ENCODE measurements at regions not wholly inside any gene's neighbourhood (a gene's known extent, or its start where the extent isn't known, plus 50 kb on each side); places are given as distances from the start of the nearest gene placed in this dataset.

GRCh38 chr3:18774319-18775088 is 349.4 kb upstream of the SATB1 start:
- no peak overlapping the region for H3K27ac ChIP-seq (ENCODE audit: low read depth, low read length, poor library complexity, severe bottlenecking)
- no peaks in the 10 kb centered on the region for H3K36me3 ChIP-seq (ENCODE audit: insufficient read depth, low read length)
- H3K9me3 ChIP-seq (ENCODE audit: low read length) = no peaks in the 10 kb centered on the region
- H4K20me1 ChIP-seq (ENCODE audit: insufficient read depth, low read length) = no peaks in the 10 kb centered on the region
- H3K4me1 ChIP-seq (ENCODE audit: insufficient read depth, low read length, severe bottlenecking) = no peaks in the 10 kb centered on the region
- H3K27me3 ChIP-seq (ENCODE audit: insufficient read depth, low read length) = no peaks in the 10 kb centered on the region
- H3K9ac ChIP-seq (ENCODE audit: low read length) = no peak overlapping the region
- H3F3A ChIP-seq (ENCODE audit: insufficient read depth, low read length) = no peaks in the 10 kb centered on the region
- no peak overlapping the region for H3K4me3 ChIP-seq (ENCODE audit: low read depth, low read length, poor library complexity, severe bottlenecking)
- no peaks in the 10 kb centered on the region for H3K9me2 ChIP-seq (ENCODE audit: low read depth, low read length)
- H2AFZ ChIP-seq (ENCODE audit: low read length) = no peak overlapping the region
- no peak overlapping the region for H3K4me2 ChIP-seq (ENCODE audit: low read length)
- no peak for TF ChIP-seq CTCF (IDR thresholded peaks at IDR 0.05; ENCODE audit: low read length)
- no peak for TF ChIP-seq EZH2 (IDR thresholded peaks at IDR 0.05; ENCODE audit: borderline replicate concordance, low read length)
- H3K79me2 ChIP-seq (ENCODE audit: insufficient read depth, low read length) = no peaks in the 10 kb centered on the region

GRCh38 chr3:18772699-18773305 is 347.7 kb upstream of the SATB1 start:
- no peaks in the 10 kb centered on the region for H3F3A ChIP-seq (ENCODE audit: insufficient read depth, low read length)
- no peak overlapping the region for H3K27ac ChIP-seq (ENCODE audit: low read depth, low read length, poor library complexity, severe bottlenecking)
- no peaks in the 10 kb centered on the region for H3K36me3 ChIP-seq (ENCODE audit: insufficient read depth, low read length)
- no peaks in the 10 kb centered on the region for H3K4me1 ChIP-seq (ENCODE audit: insufficient read depth, low read length, severe bottlenecking)
- no peaks in the 10 kb centered on the region for H4K20me1 ChIP-seq (ENCODE audit: insufficient read depth, low read length)
- H3K9me2 ChIP-seq (ENCODE audit: low read depth, low read length) = no peaks in the 10 kb centered on the region
- H2AFZ ChIP-seq (ENCODE audit: low read length) = no peak overlapping the region
- no peak overlapping the region for H3K9ac ChIP-seq (ENCODE audit: low read length)
- no peak overlapping the region for H3K4me3 ChIP-seq (ENCODE audit: low read depth, low read length, poor library complexity, severe bottlenecking)
- no peak overlapping the region for H3K4me2 ChIP-seq (ENCODE audit: low read length)
- H3K79me2 ChIP-seq (ENCODE audit: insufficient read depth, low read length) = no peaks in the 10 kb centered on the region
- no peaks in the 10 kb centered on the region for H3K27me3 ChIP-seq (ENCODE audit: insufficient read depth, low read length)
- TF ChIP-seq CTCF (IDR thresholded peaks at IDR 0.05; ENCODE audit: low read length) (no peak), EZH2 (IDR thresholded peaks at IDR 0.05; ENCODE audit: borderline replicate concordance, low read length) (no peak)
- no peaks in the 10 kb centered on the region for H3K9me3 ChIP-seq (ENCODE audit: low read length)

GRCh38 chr3:18771931-18772330 is 346.8 kb upstream of the SATB1 start:
- H3K4me2 ChIP-seq (ENCODE audit: low read length) = no peak overlapping the region
- H3F3A ChIP-seq (ENCODE audit: insufficient read depth, low read length) = no peaks in the 10 kb centered on the region
- TF ChIP-seq EZH2 (IDR thresholded peaks at IDR 0.05; ENCODE audit: borderline replicate concordance, low read length) = no peak
- no peak for TF ChIP-seq CTCF (IDR thresholded peaks at IDR 0.05; ENCODE audit: low read length)
- no peak overlapping the region for H3K27ac ChIP-seq (ENCODE audit: low read depth, low read length, poor library complexity, severe bottlenecking)
- H3K9ac ChIP-seq (ENCODE audit: low read length) = no peak overlapping the region
- no peaks in the 10 kb centered on the region for H3K79me2 ChIP-seq (ENCODE audit: insufficient read depth, low read length)
- no peaks in the 10 kb centered on the region for H3K4me1 ChIP-seq (ENCODE audit: insufficient read depth, low read length, severe bottlenecking)
- no peak overlapping the region for H3K4me3 ChIP-seq (ENCODE audit: low read depth, low read length, poor library complexity, severe bottlenecking)
- H3K36me3 ChIP-seq (ENCODE audit: insufficient read depth, low read length) = no peaks in the 10 kb centered on the region
- H3K27me3 ChIP-seq (ENCODE audit: insufficient read depth, low read length) = no peaks in the 10 kb centered on the region
- H2AFZ ChIP-seq (ENCODE audit: low read length) = no peak overlapping the region
- H3K9me3 ChIP-seq (ENCODE audit: low read length) = no peaks in the 10 kb centered on the region
- no peaks in the 10 kb centered on the region for H3K9me2 ChIP-seq (ENCODE audit: low read depth, low read length)
- no peaks in the 10 kb centered on the region for H4K20me1 ChIP-seq (ENCODE audit: insufficient read depth, low read length)
